H1 (cell line): ENCODE measurements at regions not wholly inside any gene's neighbourhood (a gene's known extent, or its start where the extent isn't known, plus 50 kb on each side); places are given as distances from the start of the nearest gene placed in this dataset.

Experiments used
- CHD7 ChIP-seq: fragments of 300-600 bp; sonication (generic); IDR thresholded peaks from 2 replicates; pipeline ENCODE4 v1.7.1; 2012; ENCODE audit warnings: low read length, moderate library complexity, mild to moderate bottlenecking, inconsistent platforms; ENCODE audit not compliant: insufficient replicate concordance

- no peak for TF ChIP-seq CHD7
These were observed 320.8 kb downstream of the PTPRC start (continued) for GRCh38 chr1:198959676-198960075.
